ENCODE measurements at regions not wholly inside any gene's neighbourhood (a gene's known extent, or its start where the extent isn't known, plus 50 kb on each side); places are given as distances from the start of the nearest gene placed in this dataset.

GRCh38 chr4:31755751-31756150, 1035.6 kb downstream of the PCDH7 start:
- Histone ChIP-seq H3K36me3 (ENCODE audit: control insufficient read depth, insufficient read depth, low read length) (no peaks in the 10 kb centered on the region), H3K4me1 (ENCODE audit: control insufficient read depth, insufficient read depth, low read length) (no peaks in the 10 kb centered on the region), H3K9me3 (ENCODE audit: control insufficient read depth, insufficient read depth, low read depth, low read length) (no peaks in the 10 kb centered on the region), H3K4me3 (ENCODE audit: low read depth in 2 of 2, low read length in 2 of 2) (no peak overlapping the region), H3K27me3 (ENCODE audit: control insufficient read depth, insufficient read depth, low read length) (no peaks in the 10 kb centered on the region), H3K27ac (ENCODE audit: low read length) (no peak overlapping the region)
- DNase-seq (ENCODE audit: low read depth, low spot score) (no peak), ATAC-seq (no peak)
- intact Hi-C loops (cut with micrococcal nuclease; ENCODE audit: unreplicated experiment) (no loop called here), in situ Hi-C loops (cut with HindIII; ENCODE audit: low pct_unique_long_range_greater_than_20kb, low sequenced_read_pairs) (no loop called here)
- no TSS peak for BruUV-seq (replicated peaks)
- CTCF ChIA-PET, result no interaction called here
- no peak for TF ChIP-seq SIN3A (IDR thresholded peaks at IDR 0.05; ENCODE audit: borderline replicate concordance, insufficient read depth, low read depth, low read length)
- TF ChIP-seq CTCF (IDR thresholded peaks at IDR 0.05), result no peak
- no peak for TF ChIP-seq POLR2AphosphoS5 (IDR thresholded peaks at IDR 0.05; ENCODE audit: low read depth, low read length)
- TF ChIP-seq REST (IDR thresholded peaks at IDR 0.05; ENCODE audit: insufficient read depth in 1 of 2, low read depth in 2 of 2, low read length in 1 of 2), result no peak
- TF ChIP-seq TCF7L2 (IDR thresholded peaks at IDR 0.05; ENCODE audit: low read depth, low read length), result no peak
- POLR2A ChIA-PET, result interaction anchor here (0.7 kb wide), 1 partner anchor 214 kb away, joined by 7 read pairs; no protein-coding TSS in a partner anchor

GRCh38 chr4:31768756-31769155, 1048.6 kb downstream of the PCDH7 start:
- Histone ChIP-seq H3K4me3 (ENCODE audit: low read depth in 2 of 2, low read length in 2 of 2) (no peak overlapping the region), H3K36me3 (ENCODE audit: control insufficient read depth, insufficient read depth, low read length) (no peaks in the 10 kb centered on the region), H3K27ac (ENCODE audit: low read length) (no peak overlapping the region), H3K27me3 (ENCODE audit: control insufficient read depth, insufficient read depth, low read length) (no peaks in the 10 kb centered on the region), H3K4me1 (ENCODE audit: control insufficient read depth, insufficient read depth, low read length) (no peaks in the 10 kb centered on the region), H3K9me3 (ENCODE audit: control insufficient read depth, insufficient read depth, low read depth, low read length) (no peaks in the 10 kb centered on the region)
- POLR2A ChIA-PET, result no interaction called here
- intact Hi-C loops (cut with micrococcal nuclease; ENCODE audit: unreplicated experiment), result no loop called here
- in situ Hi-C loops (cut with HindIII; ENCODE audit: low pct_unique_long_range_greater_than_20kb, low sequenced_read_pairs), result no loop called here
- DNase-seq (ENCODE audit: low read depth, low spot score) (no peak), ATAC-seq (no peak)
- no TSS peak for BruUV-seq (replicated peaks)
- no peak for TF ChIP-seq SIN3A (IDR thresholded peaks at IDR 0.05; ENCODE audit: borderline replicate concordance, insufficient read depth, low read depth, low read length)
- no peak for TF ChIP-seq REST (IDR thresholded peaks at IDR 0.05; ENCODE audit: insufficient read depth in 1 of 2, low read depth in 2 of 2, low read length in 1 of 2)
- TF ChIP-seq CTCF (IDR thresholded peaks at IDR 0.05), result no peak
- TF ChIP-seq POLR2AphosphoS5 (IDR thresholded peaks at IDR 0.05; ENCODE audit: low read depth, low read length), result no peak
- TF ChIP-seq TCF7L2 (IDR thresholded peaks at IDR 0.05; ENCODE audit: low read depth, low read length), result no peak
- CTCF ChIA-PET, result no interaction called here

Measured in Panc1 (cell line).